ENCODE measurements at regions not wholly inside any gene's neighbourhood (a gene's known extent, or its start where the extent isn't known, plus 50 kb on each side); places are given as distances from the start of the nearest gene placed in this dataset.

DNA sequence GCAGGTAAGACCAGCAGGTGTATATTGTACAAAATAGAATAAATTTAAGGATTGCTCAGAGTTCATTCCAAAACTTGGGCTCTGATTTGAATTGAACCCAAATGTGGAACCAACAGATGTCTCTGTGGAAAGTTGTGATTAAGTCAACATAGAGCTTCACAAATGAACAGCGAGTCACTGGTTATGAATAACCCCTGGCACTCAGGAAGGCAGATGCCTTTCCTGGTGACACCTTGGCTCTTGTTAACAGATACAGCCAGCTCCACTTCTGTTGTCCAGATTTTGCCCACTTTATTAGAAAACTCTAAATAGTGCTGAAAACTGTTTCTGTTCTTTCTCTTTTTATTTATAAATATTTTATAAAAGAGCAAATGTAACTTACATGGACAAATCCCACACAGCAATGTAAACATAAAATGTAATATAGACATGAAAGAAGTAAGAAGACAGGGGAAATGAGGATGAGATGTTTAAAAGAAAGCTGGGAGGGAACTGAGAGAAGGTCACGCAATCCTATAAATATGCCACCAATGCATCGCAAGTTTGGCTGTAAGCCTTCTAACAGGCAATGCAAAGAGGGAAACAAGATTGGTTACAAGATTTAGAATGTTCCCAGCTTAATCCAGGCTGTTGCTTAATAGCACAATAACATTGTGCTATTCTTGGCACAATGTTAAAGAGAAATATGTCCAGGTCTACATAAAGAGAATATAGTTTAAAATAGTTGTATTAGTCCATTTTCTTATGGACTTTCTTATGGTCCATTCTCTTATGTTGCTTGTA is 495.5 kb downstream of the TAFA4 start:
- ChIA-PET POLR2A (no interaction called here), CTCF (no interaction called here)
- Mint-ChIP-seq H3K4me3 (no peak overlapping the region), H3K27me3 (no peaks in the 10 kb centered on the region), H3K4me1 (no peaks in the 10 kb centered on the region), H3K9me3 (peaks cover 3% of the 10 kb centered on the region), H3K27ac (no peak overlapping the region), H3K36me3 (ENCODE audit: low read depth) (no peaks in the 10 kb centered on the region)
- no peak for DNase-seq

DNA sequence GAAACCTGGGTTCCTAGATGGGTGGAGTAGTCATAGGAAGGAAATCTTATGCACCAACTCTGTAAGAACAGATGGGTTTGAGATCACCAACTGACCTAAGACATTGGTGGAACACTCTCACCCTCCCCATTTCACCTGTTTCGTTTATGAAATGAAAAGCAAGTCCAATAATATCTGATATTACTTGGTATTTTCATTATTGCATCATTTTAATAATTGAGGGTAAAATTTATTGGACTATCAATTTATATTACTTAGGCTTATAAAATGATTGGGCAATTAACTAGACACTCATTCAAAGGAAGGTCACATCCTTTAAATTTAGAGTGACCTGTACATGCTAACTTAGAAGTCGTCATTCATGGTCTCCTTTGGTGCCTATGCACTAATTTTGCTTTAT is 503.9 kb downstream of the TAFA4 start:
- no peak overlapping the region for H3K4me3 Mint-ChIP-seq
- no peaks in the 10 kb centered on the region for H3K4me1 Mint-ChIP-seq
- peaks cover 3% of the 10 kb centered on the region for H3K27me3 Mint-ChIP-seq
- H3K9me3 Mint-ChIP-seq, result no peaks in the 10 kb centered on the region
- ChIA-PET CTCF (no interaction called here), POLR2A (no interaction called here)
- no peaks in the 10 kb centered on the region for H3K36me3 Mint-ChIP-seq (ENCODE audit: low read depth)
- DNase-seq, result no peak
- H3K27ac Mint-ChIP-seq, result no peak overlapping the region

DNA sequence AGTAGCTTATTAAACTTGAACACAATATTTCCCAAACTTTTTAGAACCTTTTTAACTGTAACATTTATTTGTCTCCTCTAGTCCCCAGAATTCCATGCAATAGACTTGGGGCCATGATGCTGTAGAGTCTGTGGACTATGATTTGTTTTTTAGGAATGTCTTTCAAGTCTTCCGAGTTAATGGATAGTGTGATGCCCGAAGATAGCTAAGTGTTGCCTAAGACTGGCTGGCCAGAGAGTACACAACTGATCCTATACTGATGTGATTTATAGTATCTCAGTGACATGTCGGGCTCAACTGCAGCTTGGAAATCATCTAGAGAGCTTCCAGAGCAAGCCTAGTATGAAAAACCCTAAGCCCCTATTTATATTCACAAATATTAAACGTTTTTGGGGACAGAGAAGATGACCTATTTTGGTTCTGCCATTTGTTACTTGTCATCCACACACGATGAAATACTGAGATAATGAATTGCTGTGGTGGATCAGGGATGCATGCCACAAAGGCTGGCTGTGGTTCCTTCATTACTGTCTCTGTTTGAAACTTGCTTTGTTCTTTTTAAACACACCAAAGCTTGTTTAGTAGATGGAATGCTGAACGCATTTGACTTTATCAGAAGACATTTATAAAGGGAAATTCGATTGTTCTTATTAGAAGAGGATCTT is 507.4 kb downstream of the TAFA4 start:
- POLR2A ChIA-PET, result no interaction called here
- no peaks in the 10 kb centered on the region for H3K36me3 Mint-ChIP-seq (ENCODE audit: low read depth)
- no peaks in the 10 kb centered on the region for H3K4me1 Mint-ChIP-seq
- H3K4me3 Mint-ChIP-seq, result no peak overlapping the region
- DNase-seq, result no peak
- no peaks in the 10 kb centered on the region for H3K9me3 Mint-ChIP-seq
- H3K27me3 Mint-ChIP-seq, result peaks cover 3% of the 10 kb centered on the region
- CTCF ChIA-PET, result no interaction called here
- H3K27ac Mint-ChIP-seq, result no peak overlapping the region

DNA sequence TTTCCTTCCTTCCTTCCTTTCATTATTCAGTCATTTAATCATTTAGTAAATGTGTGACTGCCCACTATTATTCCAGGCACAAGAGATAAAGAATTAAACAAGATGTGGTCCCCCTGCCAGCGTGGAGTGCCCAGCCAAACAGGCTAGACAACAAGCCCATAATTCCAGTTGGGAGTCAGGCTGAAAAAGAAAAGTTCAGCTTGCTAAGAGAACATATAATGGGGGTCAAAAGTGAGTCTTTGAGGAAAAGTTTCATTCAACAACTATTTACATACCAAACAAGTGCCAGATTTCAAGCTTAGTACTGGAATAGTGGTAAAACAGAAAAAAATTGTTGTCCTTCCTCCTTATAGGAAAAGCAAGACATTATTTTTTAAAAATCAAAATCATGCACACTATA is 523.7 kb downstream of the TAFA4 start:
- no peak overlapping the region for H3K4me3 Mint-ChIP-seq

DNA sequence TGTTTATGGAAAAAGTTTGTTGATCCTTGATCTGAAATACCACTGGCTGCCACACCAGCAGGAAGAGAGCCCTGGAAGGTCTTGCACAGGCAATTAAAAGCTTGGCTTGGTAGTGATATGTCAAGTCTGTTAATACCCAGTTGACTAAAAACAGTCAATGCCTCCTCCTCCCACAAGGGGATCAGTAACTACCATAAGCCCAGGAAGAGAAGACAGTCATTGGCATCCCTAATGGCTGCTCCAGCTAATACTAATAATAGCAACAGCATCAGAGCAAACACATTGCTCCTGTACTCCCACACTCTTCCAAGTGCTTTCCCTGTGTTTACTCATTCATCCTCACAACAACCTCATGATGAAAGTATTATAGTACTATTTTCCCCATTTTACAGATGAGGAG is 528.6 kb downstream of the TAFA4 start:
- Mint-ChIP-seq H3K4me3 (no peak overlapping the region), H3K36me3 (ENCODE audit: low read depth) (no peaks in the 10 kb centered on the region), H3K27me3 (no peaks in the 10 kb centered on the region), H3K9me3 (no peaks in the 10 kb centered on the region), H3K4me1 (no peaks in the 10 kb centered on the region), H3K27ac (no peak overlapping the region)
- CTCF ChIA-PET, result no interaction called here
- POLR2A ChIA-PET, result no interaction called here
- DNase-seq, result no peak

More for the DNA sequence above, 523.7 kb downstream of the TAFA4 start:
- H3K27ac Mint-ChIP-seq, result no peak overlapping the region
- ChIA-PET POLR2A (no interaction called here), CTCF (no interaction called here)
- no peaks in the 10 kb centered on the region for H3K4me1 Mint-ChIP-seq
- no peaks in the 10 kb centered on the region for H3K27me3 Mint-ChIP-seq
- peaks cover 2% of the 10 kb centered on the region for H3K9me3 Mint-ChIP-seq
- DNase-seq, result no peak
- no peaks in the 10 kb centered on the region for H3K36me3 Mint-ChIP-seq (ENCODE audit: low read depth)

DNA sequence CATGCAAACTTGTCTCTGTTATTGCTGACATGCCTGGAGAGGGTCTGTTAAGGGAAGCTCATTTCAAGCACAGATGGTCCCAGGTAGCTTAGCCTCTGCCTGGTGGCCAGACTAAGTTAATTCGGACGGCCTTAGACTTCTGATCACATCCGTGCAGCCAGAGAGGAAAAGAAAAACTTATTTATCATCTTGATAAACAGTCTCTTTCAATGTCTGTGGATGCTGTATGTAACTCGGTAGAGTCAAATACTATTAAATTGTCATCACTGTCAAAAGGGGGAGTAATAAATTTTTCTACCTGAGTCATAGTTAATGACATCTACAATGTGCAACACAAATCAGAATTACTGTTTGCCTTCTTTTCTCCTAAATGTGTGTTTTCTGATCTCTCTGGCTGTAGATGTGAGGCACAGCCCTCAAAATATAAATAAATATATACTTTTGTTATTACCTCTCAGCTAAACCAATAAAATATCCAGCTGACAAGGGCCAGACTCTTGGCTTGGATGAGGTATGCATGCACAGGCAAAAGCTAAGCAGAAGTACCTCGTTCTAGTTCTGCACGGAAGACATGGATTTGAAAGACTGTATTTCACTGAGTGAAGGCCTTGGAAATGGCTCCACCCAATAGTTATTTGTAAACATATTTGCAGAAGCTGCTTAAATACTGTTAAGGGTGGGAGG is 530.0 kb downstream of the TAFA4 start:
- no peak overlapping the region for H3K27ac Mint-ChIP-seq
- ChIA-PET CTCF (no interaction called here), POLR2A (no interaction called here)
- no peaks in the 10 kb centered on the region for H3K9me3 Mint-ChIP-seq
- H3K27me3 Mint-ChIP-seq, result no peaks in the 10 kb centered on the region
- no peak overlapping the region for H3K4me3 Mint-ChIP-seq
- H3K36me3 Mint-ChIP-seq (ENCODE audit: low read depth), result no peaks in the 10 kb centered on the region
- no peak for DNase-seq
- no peaks in the 10 kb centered on the region for H3K4me1 Mint-ChIP-seq

DNA sequence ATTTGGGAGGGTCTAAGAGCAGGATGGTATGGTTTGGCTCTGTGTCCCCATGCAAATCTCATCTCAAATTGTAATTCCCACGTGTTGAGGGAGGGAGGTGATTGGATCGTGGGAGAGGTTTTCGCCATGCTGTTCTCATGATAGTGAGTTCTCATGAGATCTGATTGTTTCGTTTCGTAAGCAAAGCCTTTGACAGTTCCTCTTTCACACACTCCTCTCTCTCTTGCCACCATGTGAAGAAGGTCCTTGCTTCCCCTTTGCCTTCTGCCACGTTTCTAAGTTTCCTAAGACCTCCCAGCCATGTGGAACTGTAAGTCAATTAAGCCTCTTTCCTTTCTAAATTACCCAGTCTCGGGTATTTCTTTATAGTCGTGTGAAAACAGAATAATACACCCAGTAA is 553.7 kb downstream of the TAFA4 start:
- CTCF ChIA-PET, result no interaction called here
- no peaks in the 10 kb centered on the region for H3K36me3 Mint-ChIP-seq (ENCODE audit: low read depth)
- no peak overlapping the region for H3K27ac Mint-ChIP-seq
- POLR2A ChIA-PET, result no interaction called here
- no peak overlapping the region for H3K4me3 Mint-ChIP-seq
- H3K27me3 Mint-ChIP-seq, result no peaks in the 10 kb centered on the region
- H3K9me3 Mint-ChIP-seq, result peaks cover 22% of the 10 kb centered on the region
- H3K4me1 Mint-ChIP-seq, result no peaks in the 10 kb centered on the region
- DNase-seq, result no peak

DNA sequence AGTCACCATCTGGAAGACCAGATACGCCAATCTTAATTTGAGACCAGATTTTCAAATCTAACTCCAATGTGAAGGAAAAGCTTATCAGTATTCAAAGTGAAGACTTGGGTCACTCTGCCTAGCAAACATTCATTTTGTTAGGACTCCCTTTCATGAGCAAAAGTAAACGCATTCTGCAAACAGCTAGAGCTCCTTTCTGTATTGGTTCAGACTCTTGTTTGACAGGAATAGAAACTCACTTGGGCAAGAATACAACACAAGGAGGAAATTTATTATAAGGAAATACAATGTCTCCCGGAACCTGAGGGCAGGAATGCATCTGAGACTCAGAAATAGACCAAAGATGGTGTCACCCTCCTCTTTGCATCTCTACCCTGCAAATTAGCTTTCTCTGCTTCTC is 558.6 kb downstream of the TAFA4 start:
- Mint-ChIP-seq H3K4me3 (no peak overlapping the region), H3K9me3 (peaks cover 15% of the 10 kb centered on the region), H3K27me3 (no peaks in the 10 kb centered on the region), H3K36me3 (ENCODE audit: low read depth) (no peaks in the 10 kb centered on the region), H3K4me1 (no peaks in the 10 kb centered on the region), H3K27ac (no peak overlapping the region)
- DNase-seq, result no peak
- POLR2A ChIA-PET, result no interaction called here
- CTCF ChIA-PET, result interaction anchor here (0.6 kb wide), 1 partner anchor 242 kb away, joined by 3 read pairs; no protein-coding TSS in a partner anchor

DNA sequence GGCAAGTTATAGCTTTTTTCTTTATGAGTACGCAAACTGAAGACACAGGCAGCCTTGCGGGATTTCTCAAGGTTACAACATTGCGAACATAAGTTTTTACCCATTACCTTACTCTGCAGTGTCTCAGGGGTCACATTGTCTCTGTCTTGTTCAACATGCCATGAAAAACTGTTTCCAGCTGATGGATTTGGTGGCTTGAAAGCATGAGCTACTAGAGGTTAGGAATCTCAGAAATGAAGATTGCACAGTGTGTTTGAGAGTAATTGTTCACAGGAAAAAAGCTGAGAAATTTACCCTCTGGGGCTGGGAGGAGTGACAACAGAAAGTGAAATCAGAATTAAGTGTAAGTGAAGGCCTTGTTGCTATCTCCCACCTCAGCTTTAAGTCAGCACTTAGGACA is 568.6 kb downstream of the TAFA4 start:
- H3K27me3 Mint-ChIP-seq, result no peaks in the 10 kb centered on the region
- no peaks in the 10 kb centered on the region for H3K9me3 Mint-ChIP-seq
- H3K4me3 Mint-ChIP-seq, result no peak overlapping the region
- ChIA-PET POLR2A (no interaction called here), CTCF (no interaction called here)
- H3K4me1 Mint-ChIP-seq, result no peaks in the 10 kb centered on the region
- DNase-seq, result no peak
- H3K36me3 Mint-ChIP-seq (ENCODE audit: low read depth), result no peaks in the 10 kb centered on the region
- no peak overlapping the region for H3K27ac Mint-ChIP-seq

DNA sequence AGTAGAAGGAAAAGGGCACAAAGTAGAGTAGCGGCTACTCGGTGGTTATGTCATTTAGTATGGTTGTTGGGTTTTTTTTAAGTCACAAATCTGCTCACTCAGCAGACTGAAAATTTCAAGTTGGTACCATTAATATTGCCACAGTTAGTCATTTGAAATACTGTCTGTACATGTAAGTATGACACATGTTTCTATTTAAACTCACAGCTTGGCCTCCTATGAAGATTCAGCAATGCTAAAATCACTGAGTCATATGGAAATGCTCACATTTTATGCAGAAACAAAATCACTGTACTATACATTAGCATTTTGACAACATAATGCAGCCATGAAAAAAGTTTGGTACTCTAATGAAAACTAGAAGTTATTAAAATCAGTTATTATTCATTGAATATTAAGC is 571.9 kb downstream of the TAFA4 start:
- no peaks in the 10 kb centered on the region for H3K9me3 Mint-ChIP-seq
- ChIA-PET POLR2A (no interaction called here), CTCF (no interaction called here)
- H3K27ac Mint-ChIP-seq, result no peak overlapping the region
- H3K4me1 Mint-ChIP-seq, result no peaks in the 10 kb centered on the region
- no peaks in the 10 kb centered on the region for H3K27me3 Mint-ChIP-seq
- H3K36me3 Mint-ChIP-seq (ENCODE audit: low read depth), result no peaks in the 10 kb centered on the region
- no peak overlapping the region for H3K4me3 Mint-ChIP-seq
- no peak for DNase-seq

DNA sequence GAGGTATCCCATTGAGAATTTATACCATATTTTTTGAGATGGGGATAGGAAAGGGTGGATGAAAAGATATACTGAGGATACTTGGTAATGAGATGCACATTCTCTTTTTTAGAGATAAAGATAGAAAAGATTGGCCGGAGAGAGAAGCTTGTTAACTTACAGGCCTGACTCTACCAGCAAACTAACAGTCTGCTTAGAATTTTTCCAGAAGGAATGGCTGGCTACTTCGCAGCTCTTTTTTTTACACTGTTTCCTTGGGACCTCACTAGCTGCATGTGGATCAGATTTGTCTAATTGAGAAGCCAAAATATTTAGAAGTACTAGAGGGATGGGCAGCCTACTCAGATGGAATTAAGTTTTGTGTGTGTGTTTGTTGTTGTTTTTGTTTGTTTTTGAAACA is 586.6 kb downstream of the TAFA4 start:
- no peaks in the 10 kb centered on the region for H3K27me3 Mint-ChIP-seq
- CTCF ChIA-PET, result no interaction called here
- H3K4me3 Mint-ChIP-seq, result no peak overlapping the region
- POLR2A ChIA-PET, result no interaction called here
- H3K4me1 Mint-ChIP-seq, result no peaks in the 10 kb centered on the region
- DNase-seq, result no peak
- H3K36me3 Mint-ChIP-seq (ENCODE audit: low read depth), result no peaks in the 10 kb centered on the region
- no peak overlapping the region for H3K27ac Mint-ChIP-seq
- H3K9me3 Mint-ChIP-seq, result no peaks in the 10 kb centered on the region

DNA sequence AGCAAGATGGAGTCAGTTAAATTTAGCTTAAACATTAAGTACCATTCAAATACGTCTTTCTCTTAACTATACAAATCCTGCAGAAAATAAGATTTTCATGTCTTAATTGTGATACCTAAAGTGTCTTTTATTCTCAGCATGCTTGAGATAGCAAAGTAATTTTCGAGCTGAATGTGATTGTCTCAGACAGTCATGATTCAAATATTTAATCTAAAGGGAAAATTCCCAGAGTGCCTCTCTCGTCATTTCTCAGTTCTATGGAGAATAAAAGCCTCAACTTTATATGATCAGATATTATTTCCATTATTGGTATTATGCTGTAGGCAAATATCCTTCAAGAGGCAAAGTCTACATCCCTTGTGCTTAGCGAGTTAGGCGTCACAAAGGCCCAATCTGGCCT is 589.9 kb downstream of the TAFA4 start:
- H3K36me3 Mint-ChIP-seq (ENCODE audit: low read depth), result no peaks in the 10 kb centered on the region

DNA sequence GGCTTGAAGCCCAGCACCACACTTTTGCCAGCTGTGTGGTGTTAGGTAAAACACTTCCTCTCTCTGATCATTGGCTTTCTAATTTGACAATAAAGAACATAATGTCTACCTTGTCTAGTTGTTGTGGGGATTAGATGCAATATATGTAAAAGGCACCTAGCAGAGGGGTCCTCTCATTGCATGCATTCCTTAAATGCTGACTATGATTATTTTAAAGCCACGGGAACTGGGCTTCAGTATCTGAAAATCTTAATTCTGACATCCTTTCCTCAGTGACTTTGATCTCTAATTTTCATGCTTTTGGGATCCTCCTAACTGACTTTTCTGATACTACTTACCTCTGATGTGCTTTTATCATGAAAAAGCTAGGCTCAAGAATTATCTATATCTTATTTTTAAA is 596.3 kb downstream of the TAFA4 start:
- ChIA-PET POLR2A (no interaction called here), CTCF (no interaction called here)
- no peaks in the 10 kb centered on the region for H3K36me3 Mint-ChIP-seq (ENCODE audit: low read depth)
- H3K27ac Mint-ChIP-seq, result no peak overlapping the region
- H3K9me3 Mint-ChIP-seq, result no peaks in the 10 kb centered on the region
- no peak overlapping the region for H3K4me3 Mint-ChIP-seq
- H3K4me1 Mint-ChIP-seq, result no peaks in the 10 kb centered on the region
- DNase-seq, result no peak
- H3K27me3 Mint-ChIP-seq, result no peaks in the 10 kb centered on the region

More for the DNA sequence above, 589.9 kb downstream of the TAFA4 start:
- Mint-ChIP-seq H3K27me3 (no peaks in the 10 kb centered on the region), H3K4me1 (no peaks in the 10 kb centered on the region), H3K9me3 (no peaks in the 10 kb centered on the region), H3K27ac (no peak overlapping the region), H3K4me3 (no peak overlapping the region)
- POLR2A ChIA-PET, result no interaction called here
- DNase-seq, result no peak
- CTCF ChIA-PET, result no interaction called here

Data from activated CD4-positive, alpha-beta T cell treated with anti-CD3 and anti-CD28 coated beads, Interleukin-2, amount 10 ng/mL, durations not matched to agents 7 days and 5 days (primary cell).